ENCODE measurements at regions not wholly inside any gene's neighbourhood (a gene's known extent, or its start where the extent isn't known, plus 50 kb on each side); places are given as distances from the start of the nearest gene placed in this dataset.

DNA sequence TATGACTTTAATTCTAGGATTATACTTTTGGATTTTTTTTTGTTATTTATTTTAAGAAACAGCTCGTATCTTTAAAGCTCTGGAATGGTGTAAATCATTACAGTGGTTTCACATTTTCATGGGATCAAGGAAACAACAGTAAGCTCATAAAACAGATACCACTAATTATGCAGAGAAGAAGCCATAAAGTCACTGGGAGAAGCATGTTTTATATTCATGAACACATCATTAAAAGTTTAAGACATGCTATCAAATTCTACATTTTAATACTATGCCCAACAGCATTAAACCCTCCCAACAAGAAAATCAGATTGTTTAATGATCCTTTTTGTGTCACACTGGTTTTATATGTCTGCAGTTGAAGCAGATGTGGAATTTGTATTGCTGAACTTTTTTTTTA is 149.9 kb downstream of the FBXO8 start:
- Histone ChIP-seq H3K27ac (ENCODE audit: low read depth, low read length) (no peak overlapping the region), H3K36me3 (ENCODE audit: control insufficient read depth in 1 of 2, insufficient read depth in 2 of 2, low read length in 2 of 2) (no peaks in the 10 kb centered on the region), H3K27me3 (ENCODE audit: control insufficient read depth in 1 of 2, insufficient read depth in 2 of 2, low read length in 2 of 2) (no peaks in the 10 kb centered on the region), H3K9ac (ENCODE audit: low read depth in 1 of 2, low read length in 2 of 2) (no peak overlapping the region), H3K4me1 (ENCODE audit: control insufficient read depth in 1 of 2, insufficient read depth in 2 of 2, low read length in 2 of 2) (no peaks in the 10 kb centered on the region), H3K4me3 (ENCODE audit: low read depth in 1 of 2, low read length in 2 of 2) (no peak overlapping the region), H3K9me3 (ENCODE audit: control insufficient read depth in 1 of 2, low read length in 2 of 2) (no peaks in the 10 kb centered on the region)

- no peak overlapping the region for H3K9ac ChIP-seq (ENCODE audit: low read depth in 1 of 2, low read length in 2 of 2)
Measured at GRCh38 chr4:174131901-174132300, 151.6 kb downstream of the FBXO8 start.

DNA sequence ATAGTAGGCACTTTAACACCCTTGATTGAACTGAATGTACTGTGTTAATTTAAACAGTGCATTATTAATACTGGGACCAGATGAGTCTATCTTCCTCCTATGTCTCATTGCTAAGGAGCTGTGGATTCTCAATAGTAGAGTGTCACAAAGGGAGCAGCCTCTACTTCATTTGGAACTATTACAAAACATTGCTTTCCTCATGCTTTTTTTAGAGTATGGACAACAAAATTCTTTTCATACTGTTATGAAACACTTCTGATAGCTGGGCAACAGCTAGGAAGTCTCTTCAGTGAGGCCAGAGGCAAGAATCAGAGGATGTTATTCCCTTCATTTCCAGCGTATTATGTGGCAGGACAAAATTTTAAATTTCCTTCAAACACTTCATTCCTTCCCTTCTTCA is 160.8 kb downstream of the FBXO8 start:
- no peak overlapping the region for H3K27ac ChIP-seq (ENCODE audit: low read depth, low read length)
- peaks cover 7 to 15% of the 10 kb centered on the region in 2 donors for H3K27me3 ChIP-seq (ENCODE audit: control insufficient read depth in 1 of 2, insufficient read depth in 2 of 2, low read length in 2 of 2)
- no peak overlapping the region for H3K9ac ChIP-seq (ENCODE audit: low read depth in 1 of 2, low read length in 2 of 2)
- no peaks in the 10 kb centered on the region for H3K4me1 ChIP-seq (ENCODE audit: control insufficient read depth in 1 of 2, insufficient read depth in 2 of 2, low read length in 2 of 2)
- no peak overlapping the region for H3K4me3 ChIP-seq (ENCODE audit: low read depth in 1 of 2, low read length in 2 of 2)
- H3K9me3 ChIP-seq (ENCODE audit: control insufficient read depth in 1 of 2, low read length in 2 of 2), result no peaks in the 10 kb centered on the region
- no peaks in the 10 kb centered on the region for H3K36me3 ChIP-seq (ENCODE audit: control insufficient read depth in 1 of 2, insufficient read depth in 2 of 2, low read length in 2 of 2)

More at GRCh38 chr4:174131901-174132300, 151.6 kb downstream of the FBXO8 start:
- Histone ChIP-seq H3K27ac (ENCODE audit: low read depth, low read length) (no peak overlapping the region), H3K4me3 (ENCODE audit: low read depth in 1 of 2, low read length in 2 of 2) (no peak overlapping the region), H3K4me1 (ENCODE audit: control insufficient read depth in 1 of 2, insufficient read depth in 2 of 2, low read length in 2 of 2) (no peaks in the 10 kb centered on the region), H3K27me3 (ENCODE audit: control insufficient read depth in 1 of 2, insufficient read depth in 2 of 2, low read length in 2 of 2) (peaks cover 0 to 2% of the 10 kb centered on the region in 2 donors), H3K9me3 (ENCODE audit: control insufficient read depth in 1 of 2, low read length in 2 of 2) (no peaks in the 10 kb centered on the region), H3K36me3 (ENCODE audit: control insufficient read depth in 1 of 2, insufficient read depth in 2 of 2, low read length in 2 of 2) (no peaks in the 10 kb centered on the region)

- no peaks in the 10 kb centered on the region for H3K36me3 ChIP-seq (ENCODE audit: control insufficient read depth in 1 of 2, insufficient read depth in 2 of 2, low read length in 2 of 2)
- no peaks in the 10 kb centered on the region for H3K9me3 ChIP-seq (ENCODE audit: control insufficient read depth in 1 of 2, low read length in 2 of 2)
- H3K27me3 ChIP-seq (ENCODE audit: control insufficient read depth in 1 of 2, insufficient read depth in 2 of 2, low read length in 2 of 2), result peaks cover 4 to 15% of the 10 kb centered on the region in 2 donors
- peak overlapping the region; percentile 19 to 26 for H3K4me3 ChIP-seq (ENCODE audit: low read depth in 1 of 2, low read length in 2 of 2)
- no peaks in the 10 kb centered on the region for H3K4me1 ChIP-seq (ENCODE audit: control insufficient read depth in 1 of 2, insufficient read depth in 2 of 2, low read length in 2 of 2)
- no peak overlapping the region for H3K9ac ChIP-seq (ENCODE audit: low read depth in 1 of 2, low read length in 2 of 2)
- no peak overlapping the region for H3K27ac ChIP-seq (ENCODE audit: low read depth, low read length)
Measured at GRCh38 chr4:174120446-174121295, 162.8 kb downstream of the FBXO8 start.

GRCh38 chr4:174119830-174120229 is 163.6 kb downstream of the FBXO8 start:
- no peaks in the 10 kb centered on the region for H3K4me1 ChIP-seq (ENCODE audit: control insufficient read depth in 1 of 2, insufficient read depth in 2 of 2, low read length in 2 of 2)
- peaks cover 4 to 15% of the 10 kb centered on the region in 2 donors for H3K27me3 ChIP-seq (ENCODE audit: control insufficient read depth in 1 of 2, insufficient read depth in 2 of 2, low read length in 2 of 2)
- H3K27ac ChIP-seq (ENCODE audit: low read depth, low read length), result no peak overlapping the region
- no peaks in the 10 kb centered on the region for H3K36me3 ChIP-seq (ENCODE audit: control insufficient read depth in 1 of 2, insufficient read depth in 2 of 2, low read length in 2 of 2)
- no peaks in the 10 kb centered on the region for H3K9me3 ChIP-seq (ENCODE audit: control insufficient read depth in 1 of 2, low read length in 2 of 2)
- no peak overlapping the region for H3K4me3 ChIP-seq (ENCODE audit: low read depth in 1 of 2, low read length in 2 of 2)
- no peak overlapping the region for H3K9ac ChIP-seq (ENCODE audit: low read depth in 1 of 2, low read length in 2 of 2)

DNA sequence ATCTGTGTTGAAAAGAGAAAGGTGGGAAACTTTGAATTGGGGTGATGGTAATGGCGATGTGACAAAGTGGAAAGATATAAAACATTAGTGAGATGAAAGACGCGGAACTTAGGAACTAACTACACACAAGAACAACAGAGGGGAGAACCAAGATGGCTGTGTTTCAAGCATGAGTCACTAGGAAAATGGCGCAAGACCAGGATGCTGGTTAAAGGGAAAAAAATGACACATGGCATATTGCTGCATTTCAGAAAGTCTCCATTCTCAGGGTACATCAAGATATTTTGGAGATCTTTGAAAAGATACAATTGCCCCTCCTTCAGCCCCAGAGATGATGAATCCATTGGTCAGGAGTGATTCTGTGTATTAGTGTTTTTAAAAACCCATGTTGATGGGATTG is 164.4 kb downstream of the FBXO8 start:
- Histone ChIP-seq H3K4me3 (ENCODE audit: low read depth in 1 of 2, low read length in 2 of 2) (no peak overlapping the region), H3K27me3 (ENCODE audit: control insufficient read depth in 1 of 2, insufficient read depth in 2 of 2, low read length in 2 of 2) (peaks cover 4 to 15% of the 10 kb centered on the region in 2 donors), H3K4me1 (ENCODE audit: control insufficient read depth in 1 of 2, insufficient read depth in 2 of 2, low read length in 2 of 2) (no peaks in the 10 kb centered on the region), H3K9ac (ENCODE audit: low read depth in 1 of 2, low read length in 2 of 2) (no peak overlapping the region), H3K9me3 (ENCODE audit: control insufficient read depth in 1 of 2, low read length in 2 of 2) (no peaks in the 10 kb centered on the region), H3K27ac (ENCODE audit: low read depth, low read length) (no peak overlapping the region), H3K36me3 (ENCODE audit: control insufficient read depth in 1 of 2, insufficient read depth in 2 of 2, low read length in 2 of 2) (no peaks in the 10 kb centered on the region)

GRCh38 chr4:174118171-174118570 is 165.3 kb downstream of the FBXO8 start:
- H3K4me3 ChIP-seq (ENCODE audit: low read depth in 1 of 2, low read length in 2 of 2), result no peak overlapping the region
- H3K9me3 ChIP-seq (ENCODE audit: control insufficient read depth in 1 of 2, low read length in 2 of 2), result no peaks in the 10 kb centered on the region
- no peak overlapping the region for H3K9ac ChIP-seq (ENCODE audit: low read depth in 1 of 2, low read length in 2 of 2)
- peaks cover 4 to 15% of the 10 kb centered on the region in 2 donors for H3K27me3 ChIP-seq (ENCODE audit: control insufficient read depth in 1 of 2, insufficient read depth in 2 of 2, low read length in 2 of 2)
- H3K36me3 ChIP-seq (ENCODE audit: control insufficient read depth in 1 of 2, insufficient read depth in 2 of 2, low read length in 2 of 2), result no peaks in the 10 kb centered on the region
- no peak overlapping the region for H3K27ac ChIP-seq (ENCODE audit: low read depth, low read length)
- H3K4me1 ChIP-seq (ENCODE audit: control insufficient read depth in 1 of 2, insufficient read depth in 2 of 2, low read length in 2 of 2), result no peaks in the 10 kb centered on the region

GRCh38 chr4:174117445-174117844 is 166.0 kb downstream of the FBXO8 start:
- Histone ChIP-seq H3K4me1 (ENCODE audit: control insufficient read depth in 1 of 2, insufficient read depth in 2 of 2, low read length in 2 of 2) (no peaks in the 10 kb centered on the region), H3K27ac (ENCODE audit: low read depth, low read length) (no peak overlapping the region), H3K27me3 (ENCODE audit: control insufficient read depth in 1 of 2, insufficient read depth in 2 of 2, low read length in 2 of 2) (peaks cover 4 to 15% of the 10 kb centered on the region in 2 donors), H3K9me3 (ENCODE audit: control insufficient read depth in 1 of 2, low read length in 2 of 2) (no peaks in the 10 kb centered on the region), H3K4me3 (ENCODE audit: low read depth in 1 of 2, low read length in 2 of 2) (no peak overlapping the region), H3K9ac (ENCODE audit: low read depth in 1 of 2, low read length in 2 of 2) (no peak overlapping the region), H3K36me3 (ENCODE audit: control insufficient read depth in 1 of 2, insufficient read depth in 2 of 2, low read length in 2 of 2) (no peaks in the 10 kb centered on the region)

DNA sequence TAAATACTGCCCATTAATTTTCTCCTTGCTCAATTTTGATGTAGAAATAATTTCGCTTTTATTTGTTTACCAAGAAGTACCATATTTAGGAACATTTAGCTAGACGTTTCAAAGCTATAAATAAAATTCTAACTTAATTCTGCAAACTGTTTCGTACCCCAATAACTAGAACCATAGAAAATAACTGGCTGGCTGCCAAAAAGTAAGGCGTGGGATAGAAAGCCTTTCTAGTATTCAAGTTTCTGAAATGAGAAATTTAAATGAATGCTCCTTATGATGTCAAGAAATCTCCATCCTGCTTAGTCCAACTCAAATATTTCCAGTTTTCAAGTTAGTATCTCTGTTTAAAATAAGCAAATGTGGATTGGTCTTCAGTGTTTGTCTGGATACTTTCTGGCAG is 167.4 kb downstream of the FBXO8 start:
- H3K9me3 ChIP-seq (ENCODE audit: control insufficient read depth in 1 of 2, low read length in 2 of 2), result no peaks in the 10 kb centered on the region
- H3K36me3 ChIP-seq (ENCODE audit: control insufficient read depth in 1 of 2, insufficient read depth in 2 of 2, low read length in 2 of 2), result no peaks in the 10 kb centered on the region
- H3K9ac ChIP-seq (ENCODE audit: low read depth in 1 of 2, low read length in 2 of 2), result no peak overlapping the region
- peaks cover 4 to 10% of the 10 kb centered on the region in 2 donors for H3K27me3 ChIP-seq (ENCODE audit: control insufficient read depth in 1 of 2, insufficient read depth in 2 of 2, low read length in 2 of 2)
- no peaks in the 10 kb centered on the region for H3K4me1 ChIP-seq (ENCODE audit: control insufficient read depth in 1 of 2, insufficient read depth in 2 of 2, low read length in 2 of 2)
- H3K27ac ChIP-seq (ENCODE audit: low read depth, low read length), result no peak overlapping the region
- no peak overlapping the region for H3K4me3 ChIP-seq (ENCODE audit: low read depth in 1 of 2, low read length in 2 of 2)

- H3K9me3 ChIP-seq (ENCODE audit: control insufficient read depth in 1 of 2, low read length in 2 of 2), result no peaks in the 10 kb centered on the region
- H3K4me1 ChIP-seq (ENCODE audit: control insufficient read depth in 1 of 2, insufficient read depth in 2 of 2, low read length in 2 of 2), result no peaks in the 10 kb centered on the region
- H3K9ac ChIP-seq (ENCODE audit: low read depth in 1 of 2, low read length in 2 of 2), result no peak overlapping the region
- no peak overlapping the region for H3K4me3 ChIP-seq (ENCODE audit: low read depth in 1 of 2, low read length in 2 of 2)
- no peak overlapping the region for H3K27ac ChIP-seq (ENCODE audit: low read depth, low read length)
- H3K36me3 ChIP-seq (ENCODE audit: control insufficient read depth in 1 of 2, insufficient read depth in 2 of 2, low read length in 2 of 2), result no peaks in the 10 kb centered on the region
- no peaks in the 10 kb centered on the region for H3K27me3 ChIP-seq (ENCODE audit: control insufficient read depth in 1 of 2, insufficient read depth in 2 of 2, low read length in 2 of 2)
Measured at GRCh38 chr4:174111422-174111821, 172.0 kb downstream of the FBXO8 start.

All from duodenal mucosa (tissue), 2 donors.